ENCODE measurements at regions not wholly inside any gene's neighbourhood (a gene's known extent, or its start where the extent isn't known, plus 50 kb on each side); places are given as distances from the start of the nearest gene placed in this dataset.

- DNase-seq: no peak
- TF ChIP-seq CTCF (IDR thresholded peaks at IDR 0.05; ENCODE audit: low read depth, low read length): no peak
- Histone ChIP-seq H3K9me3 (no peaks in the 10 kb centered on the region), H3K4me3 (ENCODE audit: low read depth, low read length) (no peak overlapping the region), H3K36me3 (no peaks in the 10 kb centered on the region), H3K4me1 (no peaks in the 10 kb centered on the region), H3K27me3 (no peaks in the 10 kb centered on the region)
Measured at GRCh38 chr18:75538727-75539126, 111.2 kb upstream of the SMIM21 start.

DNA sequence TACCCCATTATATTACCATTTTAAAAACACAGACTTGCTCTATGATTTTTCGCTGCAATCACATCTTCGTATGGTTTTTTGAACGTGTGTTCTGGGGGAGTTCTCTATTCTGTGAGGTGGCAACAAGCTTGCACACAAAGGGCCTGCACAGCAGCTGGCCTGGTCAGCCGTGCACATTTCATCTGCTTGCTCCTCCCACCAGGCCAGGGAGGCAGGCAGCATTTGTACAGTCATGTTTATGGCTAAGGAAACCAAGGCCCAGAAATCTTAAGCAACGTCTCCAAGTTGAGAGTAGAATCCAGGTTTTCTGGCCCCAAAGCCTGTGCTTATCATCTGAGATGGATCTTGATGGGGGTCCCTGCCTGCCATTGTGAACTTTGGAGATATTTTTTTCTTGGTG lies 106.4 kb upstream of the SMIM21 start:
- Histone ChIP-seq H3K36me3 (no peaks in the 10 kb centered on the region), H3K4me3 (ENCODE audit: low read depth, low read length) (no peak overlapping the region), H3K9me3 (no peaks in the 10 kb centered on the region), H3K4me1 (no peaks in the 10 kb centered on the region), H3K27me3 (no peaks in the 10 kb centered on the region)
- no peak for TF ChIP-seq CTCF (IDR thresholded peaks at IDR 0.05; ENCODE audit: low read depth, low read length)
- no peak for DNase-seq

GRCh38 chr18:75533209-75533608 lies 105.7 kb upstream of the SMIM21 start:
- no peaks in the 10 kb centered on the region for H3K4me1 ChIP-seq
- no peaks in the 10 kb centered on the region for H3K36me3 ChIP-seq
- H3K4me3 ChIP-seq (ENCODE audit: low read depth, low read length): no peak overlapping the region
- no peaks in the 10 kb centered on the region for H3K27me3 ChIP-seq
- no peaks in the 10 kb centered on the region for H3K9me3 ChIP-seq
- no peak for DNase-seq
- TF ChIP-seq CTCF (IDR thresholded peaks at IDR 0.05; ENCODE audit: low read depth, low read length): no peak

- Histone ChIP-seq H3K36me3 (no peaks in the 10 kb centered on the region), H3K4me1 (no peaks in the 10 kb centered on the region), H3K27me3 (no peaks in the 10 kb centered on the region), H3K4me3 (ENCODE audit: low read depth, low read length) (no peak overlapping the region), H3K9me3 (no peaks in the 10 kb centered on the region)
- TF ChIP-seq CTCF (IDR thresholded peaks at IDR 0.05; ENCODE audit: low read depth, low read length): no peak
- DNase-seq: no peak
Measured at GRCh38 chr18:75531851-75532459, 104.5 kb upstream of the SMIM21 start.

GRCh38 chr18:75531212-75531850 lies 103.8 kb upstream of the SMIM21 start:
- DNase-seq: no peak
- no peaks in the 10 kb centered on the region for H3K9me3 ChIP-seq
- no peak overlapping the region for H3K4me3 ChIP-seq (ENCODE audit: low read depth, low read length)
- no peaks in the 10 kb centered on the region for H3K36me3 ChIP-seq
- H3K27me3 ChIP-seq: no peaks in the 10 kb centered on the region
- no peak for TF ChIP-seq CTCF (IDR thresholded peaks at IDR 0.05; ENCODE audit: low read depth, low read length)
- H3K4me1 ChIP-seq: no peaks in the 10 kb centered on the region

DNA sequence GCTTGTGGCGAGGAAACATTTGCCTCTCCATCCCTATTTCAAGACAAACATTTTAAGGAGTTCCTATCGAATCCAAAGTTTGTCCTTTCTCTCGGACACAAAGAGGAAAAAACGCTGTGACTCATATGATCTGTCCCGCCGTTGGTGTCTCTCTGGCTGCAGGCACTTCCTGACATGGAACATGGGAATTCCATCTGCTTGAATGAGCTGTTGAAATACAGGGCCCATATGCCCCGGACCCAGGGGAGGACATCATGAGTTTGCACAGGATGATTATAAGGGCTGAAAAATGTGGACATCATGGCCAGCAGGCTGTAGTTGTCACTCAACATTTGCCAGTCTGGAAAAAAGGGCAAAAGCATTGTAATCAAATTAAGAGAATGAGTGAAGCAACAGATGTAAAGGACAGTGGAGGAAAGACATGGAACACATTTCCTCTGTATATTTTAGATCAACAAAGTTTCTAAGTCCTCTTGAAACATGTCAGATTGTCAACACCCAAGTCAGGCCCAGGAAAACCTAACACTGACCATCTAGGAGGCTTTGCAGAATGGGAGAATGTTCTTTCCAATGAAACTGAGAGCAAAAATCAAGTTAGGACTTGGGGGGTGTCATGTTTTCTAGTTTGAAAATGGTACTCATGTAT lies 103.2 kb upstream of the SMIM21 start:
- TF ChIP-seq CTCF (IDR thresholded peaks at IDR 0.05; ENCODE audit: low read depth, low read length): no peak
- Histone ChIP-seq H3K36me3 (no peaks in the 10 kb centered on the region), H3K9me3 (no peaks in the 10 kb centered on the region), H3K4me1 (no peaks in the 10 kb centered on the region), H3K27me3 (no peaks in the 10 kb centered on the region), H3K4me3 (ENCODE audit: low read depth, low read length) (no peak overlapping the region)
- DNase-seq: no peak

Data from BE2C (cell line).